ENCODE measurements at regions not wholly inside any gene's neighbourhood (a gene's known extent, or its start where the extent isn't known, plus 50 kb on each side); places are given as distances from the start of the nearest gene placed in this dataset.
A peak's percentile ranks its signal among the peaks of the same experiment; 100 is the strongest.

DNA sequence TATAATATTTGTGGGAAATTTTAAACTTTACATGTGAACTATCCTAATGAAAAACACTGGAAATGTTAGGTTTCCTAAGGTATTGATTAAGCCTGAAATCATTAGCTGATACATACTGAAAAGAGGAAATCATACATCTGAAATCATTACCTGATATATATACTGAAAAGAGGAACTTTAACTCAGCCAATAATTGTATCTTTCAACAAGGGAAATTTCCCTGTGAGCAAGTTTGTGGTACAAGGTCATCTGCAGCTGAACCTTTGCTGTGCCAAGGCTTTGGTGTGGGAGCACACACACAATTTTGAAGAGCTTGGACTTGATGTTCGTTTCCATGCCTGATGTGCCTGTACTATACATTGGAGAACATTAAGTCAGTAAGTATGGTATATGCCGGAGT, 131.9 kb upstream of the USP9X start (continued):
- peak; percentile 63 for TF ChIP-seq NFIC (IDR thresholded peaks at IDR 0.05; ENCODE audit: low read depth, low read length)
- TF ChIP-seq, protein P1, sequence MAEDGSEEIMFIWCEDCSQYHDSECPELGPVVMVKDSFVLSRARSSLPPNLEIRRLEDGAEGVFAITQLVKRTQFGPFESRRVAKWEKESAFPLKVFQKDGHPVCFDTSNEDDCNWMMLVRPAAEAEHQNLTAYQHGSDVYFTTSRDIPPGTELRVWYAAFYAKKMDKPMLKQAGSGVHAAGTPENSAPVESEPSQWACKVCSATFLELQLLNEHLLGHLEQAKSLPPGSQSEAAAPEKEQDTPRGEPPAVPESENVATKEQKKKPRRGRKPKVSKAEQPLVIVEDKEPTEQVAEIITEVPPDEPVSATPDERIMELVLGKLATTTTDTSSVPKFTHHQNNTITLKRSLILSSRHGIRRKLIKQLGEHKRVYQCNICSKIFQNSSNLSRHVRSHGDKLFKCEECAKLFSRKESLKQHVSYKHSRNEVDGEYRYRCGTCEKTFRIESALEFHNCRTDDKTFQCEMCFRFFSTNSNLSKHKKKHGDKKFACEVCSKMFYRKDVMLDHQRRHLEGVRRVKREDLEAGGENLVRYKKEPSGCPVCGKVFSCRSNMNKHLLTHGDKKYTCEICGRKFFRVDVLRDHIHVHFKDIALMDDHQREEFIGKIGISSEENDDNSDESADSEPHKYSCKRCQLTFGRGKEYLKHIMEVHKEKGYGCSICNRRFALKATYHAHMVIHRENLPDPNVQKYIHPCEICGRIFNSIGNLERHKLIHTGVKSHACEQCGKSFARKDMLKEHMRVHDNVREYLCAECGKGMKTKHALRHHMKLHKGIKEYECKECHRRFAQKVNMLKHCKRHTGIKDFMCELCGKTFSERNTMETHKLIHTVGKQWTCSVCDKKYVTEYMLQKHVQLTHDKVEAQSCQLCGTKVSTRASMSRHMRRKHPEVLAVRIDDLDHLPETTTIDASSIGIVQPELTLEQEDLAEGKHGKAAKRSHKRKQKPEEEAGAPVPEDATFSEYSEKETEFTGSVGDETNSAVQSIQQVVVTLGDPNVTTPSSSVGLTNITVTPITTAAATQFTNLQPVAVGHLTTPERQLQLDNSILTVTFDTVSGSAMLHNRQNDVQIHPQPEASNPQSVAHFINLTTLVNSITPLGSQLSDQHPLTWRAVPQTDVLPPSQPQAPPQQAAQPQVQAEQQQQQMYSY (CRISPR knock-in tag; IDR thresholded peaks at IDR 0.05) = no peak
- TF ChIP-seq NFYB (IDR thresholded peaks at IDR 0.05; ENCODE audit: insufficient read depth, low read depth, low read length) = no peak
- no peak for TF ChIP-seq GABPA (IDR thresholded peaks at IDR 0.05; ENCODE audit: low read depth)
- no peak for TF ChIP-seq ZZZ3 (IDR thresholded peaks at IDR 0.05; ENCODE audit: control insufficient read depth, insufficient read length, low read depth)
- TF ChIP-seq TAF1 (IDR thresholded peaks at IDR 0.05; ENCODE audit: borderline replicate concordance, low read depth, low read length) = no peak
- TF ChIP-seq MEF2A (IDR thresholded peaks at IDR 0.05; ENCODE audit: insufficient read depth, low read depth, low read length) = no peak
- no peak for TF ChIP-seq CBX3 (IDR thresholded peaks at IDR 0.05; ENCODE audit: borderline replicate concordance, low read depth)
- no peak for TF ChIP-seq TBL1XR1 (IDR thresholded peaks at IDR 0.05; ENCODE audit: low read depth, low read length)
- no peak for TF ChIP-seq ZSCAN29 (IDR thresholded peaks at IDR 0.05)
- no peak for TF ChIP-seq YY1 (IDR thresholded peaks at IDR 0.05; ENCODE audit: low read depth, low read length)
- peak; percentile 55; the same call in 1 of the 2 replicates for TF ChIP-seq HDGF (IDR thresholded peaks at IDR 0.05)
- TF ChIP-seq FOXK2 (IDR thresholded peaks at IDR 0.05) = no peak
- no peak for TF ChIP-seq MTA3 (IDR thresholded peaks at IDR 0.05; ENCODE audit: borderline replicate concordance, low read length)
- no peak for TF ChIP-seq NFYA (IDR thresholded peaks at IDR 0.05; ENCODE audit: borderline replicate concordance, low read depth, low read length)
- TF ChIP-seq YBX1 (IDR thresholded peaks at IDR 0.05) = no peak
- TF ChIP-seq CHD4 (IDR thresholded peaks at IDR 0.05) = no peak
- peak; percentile 74 for TF ChIP-seq IKZF1 (conservative IDR thresholded peaks at IDR 0.05)
- TF ChIP-seq, protein P2, sequence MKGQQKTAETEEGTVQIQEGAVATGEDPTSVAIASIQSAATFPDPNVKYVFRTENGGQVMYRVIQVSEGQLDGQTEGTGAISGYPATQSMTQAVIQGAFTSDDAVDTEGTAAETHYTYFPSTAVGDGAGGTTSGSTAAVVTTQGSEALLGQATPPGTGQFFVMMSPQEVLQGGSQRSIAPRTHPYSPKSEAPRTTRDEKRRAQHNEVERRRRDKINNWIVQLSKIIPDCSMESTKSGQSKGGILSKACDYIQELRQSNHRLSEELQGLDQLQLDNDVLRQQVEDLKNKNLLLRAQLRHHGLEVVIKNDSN (IDR thresholded peaks at IDR 0.05; ENCODE audit: borderline replicate concordance, extremely low read length, insufficient read depth, low read depth, low read length) = no peak
- TF ChIP-seq ZNF274 (IDR thresholded peaks at IDR 0.05; ENCODE audit: insufficient read depth, insufficient read length) = no peak
- no peak for TF ChIP-seq EGR1 (IDR thresholded peaks at IDR 0.05; ENCODE audit: borderline replicate concordance in 1 of 2, low read depth in 2 of 2, low read length in 2 of 2)
- no peak for TF ChIP-seq NKRF (conservative IDR thresholded peaks at IDR 0.05)
- no peak for TF ChIP-seq PML (IDR thresholded peaks at IDR 0.05; ENCODE audit: low read length)
- 0 out of 4 replicates have a peak, but pooled peaks of 1 of the 2 experiments have one; percentile 38 for TF ChIP-seq ETV6 (conservative IDR thresholded peaks at IDR 0.05 in 1 of 2, IDR thresholded peaks at IDR 0.05 in 1 of 2; ENCODE audit: borderline replicate concordance in 1 of 2, low read depth in 1 of 2)
- TF ChIP-seq GATAD2B (conservative IDR thresholded peaks at IDR 0.05; ENCODE audit: low read depth) = no peak
- no peak for TF ChIP-seq BRCA1 (IDR thresholded peaks at IDR 0.05; ENCODE audit: low read depth, low read length)
- TF ChIP-seq RCOR1 (conservative IDR thresholded peaks at IDR 0.05; ENCODE audit: low read depth, low read length) = no peak
- TF ChIP-seq STAT3 (IDR thresholded peaks at IDR 0.05; ENCODE audit: low read depth, low read length) = no peak
- TF ChIP-seq SMAD5 (IDR thresholded peaks at IDR 0.05; ENCODE audit: low read depth) = no peak
